ENCODE measurements at regions not wholly inside any gene's neighbourhood (a gene's known extent, or its start where the extent isn't known, plus 50 kb on each side); places are given as distances from the start of the nearest gene placed in this dataset.

GRCh38 chr2:128982670-128983069, 664.0 kb upstream of the HS6ST1 start:
- in situ Hi-C loops (cut with MboI; ENCODE audit: low sequenced_read_pairs), result no loop called here

- in situ Hi-C loops (cut with MboI; ENCODE audit: low sequenced_read_pairs), result no loop called here
Measured at GRCh38 chr2:128983094-128983493, 664.4 kb upstream of the HS6ST1 start.

- in situ Hi-C loops (cut with MboI; ENCODE audit: low sequenced_read_pairs), result no loop called here
Measured at GRCh38 chr2:128984081-128984480, 665.4 kb upstream of the HS6ST1 start.

- in situ Hi-C loops (cut with MboI; ENCODE audit: low sequenced_read_pairs), result no loop called here
Measured at GRCh38 chr2:128984855-128985254, 666.2 kb upstream of the HS6ST1 start.

- in situ Hi-C loops (cut with MboI; ENCODE audit: low sequenced_read_pairs), result no loop called here
Measured at GRCh38 chr2:128986026-128986715, 667.5 kb upstream of the HS6ST1 start.

GRCh38 chr2:128986867-128987268, 668.2 kb upstream of the HS6ST1 start:
- in situ Hi-C loops (cut with MboI; ENCODE audit: low sequenced_read_pairs), result no loop called here

GRCh38 chr2:128988326-128988725, 669.7 kb upstream of the HS6ST1 start:
- in situ Hi-C loops (cut with MboI; ENCODE audit: low sequenced_read_pairs), result no loop called here

GRCh38 chr2:128988967-128989366, 670.3 kb upstream of the HS6ST1 start:
- in situ Hi-C loops (cut with MboI; ENCODE audit: low sequenced_read_pairs), result no loop called here

- in situ Hi-C loops (cut with MboI; ENCODE audit: low sequenced_read_pairs), result no loop called here
Measured at GRCh38 chr2:128995086-128995485, 676.4 kb upstream of the HS6ST1 start.

- in situ Hi-C loops (cut with MboI; ENCODE audit: low sequenced_read_pairs), result no loop called here
Measured at GRCh38 chr2:128996078-128996477, 677.4 kb upstream of the HS6ST1 start.

- in situ Hi-C loops (cut with MboI; ENCODE audit: low sequenced_read_pairs), result no loop called here
Measured at GRCh38 chr2:128997166-128997866, 678.6 kb upstream of the HS6ST1 start.

GRCh38 chr2:129001926-129002325, 683.3 kb upstream of the HS6ST1 start:
- in situ Hi-C loops (cut with MboI; ENCODE audit: low sequenced_read_pairs), result no loop called here

- in situ Hi-C loops (cut with MboI; ENCODE audit: low sequenced_read_pairs), result no loop called here
Measured at GRCh38 chr2:129002751-129003150, 684.1 kb upstream of the HS6ST1 start.

GRCh38 chr2:129004485-129004884, 685.8 kb upstream of the HS6ST1 start:
- in situ Hi-C loops (cut with MboI; ENCODE audit: low sequenced_read_pairs), result no loop called here

GRCh38 chr2:129004940-129005490, 686.3 kb upstream of the HS6ST1 start:
- in situ Hi-C loops (cut with MboI; ENCODE audit: low sequenced_read_pairs), result no loop called here

GRCh38 chr2:129006135-129006886, 687.6 kb upstream of the HS6ST1 start:
- in situ Hi-C loops (cut with MboI; ENCODE audit: low sequenced_read_pairs), result no loop called here

GRCh38 chr2:129006901-129007300, 688.2 kb upstream of the HS6ST1 start:
- in situ Hi-C loops (cut with MboI; ENCODE audit: low sequenced_read_pairs), result no loop called here

GRCh38 chr2:129008055-129008880, 689.6 kb upstream of the HS6ST1 start:
- in situ Hi-C loops (cut with MboI; ENCODE audit: low sequenced_read_pairs), result no loop called here

- in situ Hi-C loops (cut with MboI; ENCODE audit: low sequenced_read_pairs), result no loop called here
Measured at GRCh38 chr2:129008881-129009554, 690.4 kb upstream of the HS6ST1 start.

GRCh38 chr2:129009555-129010146, 691.0 kb upstream of the HS6ST1 start:
- in situ Hi-C loops (cut with MboI; ENCODE audit: low sequenced_read_pairs), result no loop called here

Measured in HL-60/S4 (cell line).